HEK293 (cell line): ENCODE measurements at regions not wholly inside any gene's neighbourhood (a gene's known extent, or its start where the extent isn't known, plus 50 kb on each side); places are given as distances from the start of the nearest gene placed in this dataset.

Experiments used
- MEIS1 ChIP-seq: sonication (generic); formaldehyde crosslinking; IDR thresholded peaks from 2 replicates; pipeline ENCODE4 v1.8.1; 2022; ENCODE audit warnings: missing genetic modification reagents, mild to moderate bottlenecking, borderline replicate concordance
- ZBTB21 ChIP-seq: fragments of 450-650 bp; formaldehyde crosslinking; IDR thresholded peaks from 2 replicates; pipeline ENCODE4 v1.5.1; 2017; ENCODE audit warnings: missing biosample characterization, missing genetic modification characterization
- ZNF350 ChIP-seq: fragments of 450-650 bp; formaldehyde crosslinking; IDR thresholded peaks from 2 replicates; pipeline ENCODE4 v1.5.0; 2017; ENCODE audit warnings: missing biosample characterization, mild to moderate bottlenecking, missing genetic modification characterization
- ZNF404 ChIP-seq: fragments of 450-650 bp; formaldehyde crosslinking; IDR thresholded peaks from 2 replicates; pipeline ENCODE4 v1.5.1; 2017; ENCODE audit warnings: missing biosample characterization, missing genetic modification characterization
- ZNF623 ChIP-seq: fragments of 450-650 bp; formaldehyde crosslinking; IDR thresholded peaks from 2 replicates; pipeline ENCODE4 v1.5.1; 2016; ENCODE audit warnings: missing biosample characterization, missing genetic modification characterization
- ZNF629 ChIP-seq: fragments of 450-650 bp; formaldehyde crosslinking; IDR thresholded peaks from 2 replicates; pipeline ENCODE4 v1.5.1; 2017; ENCODE audit warnings: missing biosample characterization, missing genetic modification characterization
- TF ChIP-seq, protein P1 (sequence below): fragments of 450-650 bp; formaldehyde crosslinking; IDR thresholded peaks from 2 replicates; pipeline ENCODE4 v1.5.1; 2016; ENCODE audit warnings: missing biosample characterization, missing genetic modification characterization
- TF ChIP-seq, protein P2 (sequence below): fragments of 450-650 bp; IDR thresholded peaks from 2 replicates; pipeline ENCODE4 v1.5.1; 2018; ENCODE audit warnings: missing biosample characterization, missing genetic modification characterization

DNA sequence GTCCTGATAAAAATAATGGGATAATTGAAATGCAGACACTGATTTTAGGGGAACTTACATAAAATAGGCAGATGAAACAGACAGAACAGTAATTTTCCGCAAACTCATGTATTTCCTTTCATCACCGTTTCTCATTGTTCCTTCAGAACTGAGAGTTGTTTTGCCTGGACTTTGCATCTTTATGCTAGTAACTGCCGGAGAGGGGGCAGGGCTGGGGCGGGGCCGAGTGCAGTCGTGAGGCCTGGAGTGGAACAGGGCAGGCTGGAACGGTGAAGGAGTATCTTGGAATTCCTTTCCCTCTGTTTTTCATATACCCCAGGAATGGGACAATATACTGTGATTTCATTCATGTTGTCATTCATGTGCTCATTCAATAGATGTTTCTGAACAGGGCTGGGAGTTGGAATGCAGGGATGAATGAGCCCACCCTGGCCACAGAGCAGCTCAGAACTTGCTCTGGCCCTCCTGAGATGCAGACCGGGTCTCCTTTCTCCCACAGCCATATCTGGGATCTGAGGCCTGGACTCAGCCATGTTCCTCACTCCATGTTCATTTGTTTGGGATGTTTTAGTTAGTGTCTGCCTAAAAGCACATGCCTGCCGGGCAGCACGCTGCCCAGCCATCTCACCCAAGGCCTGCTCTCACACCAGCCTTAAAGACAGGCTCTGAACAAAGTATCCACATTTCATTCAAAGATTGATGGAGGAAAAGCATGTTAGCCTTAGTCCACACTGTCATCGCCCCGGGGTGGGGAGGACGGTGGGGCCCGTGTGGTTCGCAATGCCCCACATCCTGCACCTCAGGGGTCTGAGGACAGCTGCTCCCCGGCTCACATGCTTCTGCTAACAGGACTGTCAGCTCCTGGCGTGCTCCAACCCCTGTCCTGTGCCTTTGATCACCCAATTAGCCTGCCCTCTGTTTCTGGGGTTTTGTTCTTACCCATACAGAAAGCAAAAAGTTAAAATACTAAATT lies 92.9 kb downstream of the SOX1 start:
- no peak for TF ChIP-seq ZNF350 (tag by site-specific recombination)
- TF ChIP-seq, protein P1, sequence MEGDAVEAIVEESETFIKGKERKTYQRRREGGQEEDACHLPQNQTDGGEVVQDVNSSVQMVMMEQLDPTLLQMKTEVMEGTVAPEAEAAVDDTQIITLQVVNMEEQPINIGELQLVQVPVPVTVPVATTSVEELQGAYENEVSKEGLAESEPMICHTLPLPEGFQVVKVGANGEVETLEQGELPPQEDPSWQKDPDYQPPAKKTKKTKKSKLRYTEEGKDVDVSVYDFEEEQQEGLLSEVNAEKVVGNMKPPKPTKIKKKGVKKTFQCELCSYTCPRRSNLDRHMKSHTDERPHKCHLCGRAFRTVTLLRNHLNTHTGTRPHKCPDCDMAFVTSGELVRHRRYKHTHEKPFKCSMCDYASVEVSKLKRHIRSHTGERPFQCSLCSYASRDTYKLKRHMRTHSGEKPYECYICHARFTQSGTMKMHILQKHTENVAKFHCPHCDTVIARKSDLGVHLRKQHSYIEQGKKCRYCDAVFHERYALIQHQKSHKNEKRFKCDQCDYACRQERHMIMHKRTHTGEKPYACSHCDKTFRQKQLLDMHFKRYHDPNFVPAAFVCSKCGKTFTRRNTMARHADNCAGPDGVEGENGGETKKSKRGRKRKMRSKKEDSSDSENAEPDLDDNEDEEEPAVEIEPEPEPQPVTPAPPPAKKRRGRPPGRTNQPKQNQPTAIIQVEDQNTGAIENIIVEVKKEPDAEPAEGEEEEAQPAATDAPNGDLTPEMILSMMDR, result no peak
- no peak for TF ChIP-seq ZNF623 (tag by site-specific recombination)
- TF ChIP-seq ZBTB21 (tag by site-specific recombination), result no peak
- TF ChIP-seq, protein P2, sequence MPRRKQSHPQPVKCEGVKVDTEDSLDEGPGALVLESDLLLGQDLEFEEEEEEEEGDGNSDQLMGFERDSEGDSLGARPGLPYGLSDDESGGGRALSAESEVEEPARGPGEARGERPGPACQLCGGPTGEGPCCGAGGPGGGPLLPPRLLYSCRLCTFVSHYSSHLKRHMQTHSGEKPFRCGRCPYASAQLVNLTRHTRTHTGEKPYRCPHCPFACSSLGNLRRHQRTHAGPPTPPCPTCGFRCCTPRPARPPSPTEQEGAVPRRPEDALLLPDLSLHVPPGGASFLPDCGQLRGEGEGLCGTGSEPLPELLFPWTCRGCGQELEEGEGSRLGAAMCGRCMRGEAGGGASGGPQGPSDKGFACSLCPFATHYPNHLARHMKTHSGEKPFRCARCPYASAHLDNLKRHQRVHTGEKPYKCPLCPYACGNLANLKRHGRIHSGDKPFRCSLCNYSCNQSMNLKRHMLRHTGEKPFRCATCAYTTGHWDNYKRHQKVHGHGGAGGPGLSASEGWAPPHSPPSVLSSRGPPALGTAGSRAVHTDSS (tag by site-specific recombination), result no peak
- TF ChIP-seq MEIS1 (CRISPR knock-in tag), result no peak
- TF ChIP-seq ZNF404 (tag by site-specific recombination), result no peak
- no peak for TF ChIP-seq ZNF629 (tag by site-specific recombination)
